PC-9 (cell line): ENCODE measurements at regions not wholly inside any gene's neighbourhood (a gene's known extent, or its start where the extent isn't known, plus 50 kb on each side); places are given as distances from the start of the nearest gene placed in this dataset.

Experiments
- EZH2 ChIP-seq: fragments of 200-600 bp; sonication (generic); IDR thresholded peaks from 2 replicates; pipeline ENCODE4 v1.8.0; 2017; ENCODE audit warnings: antibody characterized with exemption, low read depth
- TF ChIP-seq, protein P1 (sequence below): fragments of 200-600 bp; sonication (generic); conservative IDR thresholded peaks from 2 replicates; pipeline ENCODE4 v1.6.1; 2017; ENCODE audit warnings: mixed run types, antibody characterized with exemption, mild to moderate bottlenecking, moderate library complexity

DNA sequence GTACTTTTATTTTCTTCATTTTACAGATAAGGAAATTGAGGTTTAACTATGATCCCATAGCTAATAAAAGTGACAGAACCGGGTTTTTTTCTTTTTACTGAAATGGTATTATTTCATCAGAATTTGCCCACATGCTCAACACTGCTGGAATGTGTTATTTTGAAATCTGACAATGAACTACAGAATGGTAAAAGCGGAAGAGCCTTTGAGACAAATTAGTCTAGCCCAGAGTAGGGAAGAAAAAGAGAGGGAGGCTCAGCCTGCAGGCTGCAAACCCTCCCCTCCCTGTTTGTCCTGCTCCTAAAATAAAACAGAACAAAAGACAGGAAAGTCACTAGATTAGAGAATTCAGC, 100.3 kb upstream of the LIPC start:
- TF ChIP-seq, protein P1, sequence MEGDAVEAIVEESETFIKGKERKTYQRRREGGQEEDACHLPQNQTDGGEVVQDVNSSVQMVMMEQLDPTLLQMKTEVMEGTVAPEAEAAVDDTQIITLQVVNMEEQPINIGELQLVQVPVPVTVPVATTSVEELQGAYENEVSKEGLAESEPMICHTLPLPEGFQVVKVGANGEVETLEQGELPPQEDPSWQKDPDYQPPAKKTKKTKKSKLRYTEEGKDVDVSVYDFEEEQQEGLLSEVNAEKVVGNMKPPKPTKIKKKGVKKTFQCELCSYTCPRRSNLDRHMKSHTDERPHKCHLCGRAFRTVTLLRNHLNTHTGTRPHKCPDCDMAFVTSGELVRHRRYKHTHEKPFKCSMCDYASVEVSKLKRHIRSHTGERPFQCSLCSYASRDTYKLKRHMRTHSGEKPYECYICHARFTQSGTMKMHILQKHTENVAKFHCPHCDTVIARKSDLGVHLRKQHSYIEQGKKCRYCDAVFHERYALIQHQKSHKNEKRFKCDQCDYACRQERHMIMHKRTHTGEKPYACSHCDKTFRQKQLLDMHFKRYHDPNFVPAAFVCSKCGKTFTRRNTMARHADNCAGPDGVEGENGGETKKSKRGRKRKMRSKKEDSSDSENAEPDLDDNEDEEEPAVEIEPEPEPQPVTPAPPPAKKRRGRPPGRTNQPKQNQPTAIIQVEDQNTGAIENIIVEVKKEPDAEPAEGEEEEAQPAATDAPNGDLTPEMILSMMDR, result no peak
- no peak for TF ChIP-seq EZH2
